CD4-positive, alpha-beta T cell treated with Interferon gamma for 1 hour (primary cell): ENCODE measurements at regions not wholly inside any gene's neighbourhood (a gene's known extent, or its start where the extent isn't known, plus 50 kb on each side); places are given as distances from the start of the nearest gene placed in this dataset.
"Not testable (repeated sequence)": the region's sequence is repeated elsewhere in the genome, so short reads cannot be mapped to it uniquely, and the experiment has no call there.

Experiments
- DNase-seq: peaks from one replicate; pipeline ENCODE4 v3.0.0-alpha.2; 2020

GRCh38 chr6:3962291-3963280 lies 113.4 kb downstream of the FAM50B start:
- no peak for DNase-seq

GRCh38 chr6:3963426-3963825 lies 114.3 kb downstream of the FAM50B start:
- no peak for DNase-seq

- DNase-seq: no peak
Measured at GRCh38 chr6:3965071-3965718, 113.7 kb downstream of the FAM217A start.

GRCh38 chr6:3966426-3966825 lies 112.5 kb downstream of the FAM217A start:
- no peak for DNase-seq

GRCh38 chr6:3970097-3970496 lies 108.8 kb downstream of the FAM217A start:
- DNase-seq: no peak

- not testable (repeated sequence) for DNase-seq
Measured at GRCh38 chr6:3973152-3973551, 105.8 kb downstream of the FAM217A start.

- DNase-seq: peak; percentile 27
Measured at GRCh38 chr6:3977875-3978711, 100.8 kb downstream of the FAM217A start.

GRCh38 chr6:3978966-3979365 lies 100.0 kb downstream of the FAM217A start:
- DNase-seq: not testable (repeated sequence)

GRCh38 chr6:3981917-3982316 lies 97.0 kb downstream of the FAM217A start:
- no peak for DNase-seq

- no peak for DNase-seq
Measured at GRCh38 chr6:3983778-3984177, 95.2 kb downstream of the FAM217A start.

- no peak for DNase-seq
Measured at GRCh38 chr6:3984494-3984893, 94.4 kb downstream of the FAM217A start.

- no peak for DNase-seq
Measured at GRCh38 chr6:3986241-3986640, 92.7 kb downstream of the FAM217A start.

GRCh38 chr6:3987053-3987452 lies 91.9 kb downstream of the FAM217A start:
- DNase-seq: no peak

- DNase-seq: no peak
Measured at GRCh38 chr6:3987576-3987975, 91.4 kb downstream of the FAM217A start.

- peak; percentile 61 for DNase-seq
Measured at GRCh38 chr6:3990692-3991491, 88.0 kb downstream of the FAM217A start.

- DNase-seq: no peak
Measured at GRCh38 chr6:3991941-3992340, 87.0 kb downstream of the FAM217A start.

- DNase-seq: no peak
Measured at GRCh38 chr6:3996349-3996748, 82.6 kb downstream of the FAM217A start.

GRCh38 chr6:3997177-3997770 lies 81.7 kb downstream of the FAM217A start:
- no peak for DNase-seq

GRCh38 chr6:3999800-4000661 lies 78.9 kb downstream of the FAM217A start:
- DNase-seq: no peak

GRCh38 chr6:4004249-4004648 lies 74.7 kb downstream of the FAM217A start:
- no peak for DNase-seq
